Ovary (tissue), 7 donors: ENCODE measurements at regions not wholly inside any gene's neighbourhood (a gene's known extent, or its start where the extent isn't known, plus 50 kb on each side); places are given as distances from the start of the nearest gene placed in this dataset.
A peak's percentile ranks its signal among the peaks of the same experiment; 100 is the strongest.

Experiments used
- DNase-seq, 5 donors: peaks; one replicate each; pipeline ENCODE4 v3.0.0-alpha.2; 2019 to 2020
- H3K27ac ChIP-seq, 2 donors: fragments of 200-600 bp; one replicate each; pipeline versions ENCODE4 v1.5.1 to v1.8.0; 2019 to 2022
- H3K27me3 ChIP-seq: fragments of 200-600 bp; one replicate; pipeline ENCODE4 v1.8.0; 2022
- H3K36me3 ChIP-seq: fragments of 200-600 bp; sonication (generic); one replicate; pipeline ENCODE4 v1.5.1; 2019
- H3K4me1 ChIP-seq: one replicate; pipeline ENCODE4 v1.8.1; 2013; ENCODE audit warnings: mild to moderate bottlenecking, moderate library complexity; ENCODE audit not compliant: insufficient read depth
- H3K4me3 ChIP-seq: fragments of 200-600 bp; sonication (generic); one replicate; pipeline ENCODE4 v1.5.1; 2017
- H3K9me3 ChIP-seq, 2 donors: fragments of 200-600 bp in 1 of 2; sonication (generic) in 1 of 2; one replicate each; pipeline versions ENCODE4 v1.5.1 to v1.8.1; 2013 to 2019; ENCODE audit warnings: mild to moderate bottlenecking in 1 of 2, moderate library complexity in 1 of 2
- EP300 ChIP-seq: sonication (generic); formaldehyde crosslinking; IDR thresholded peaks from one replicate; pipeline ENCODE4 v1.6.1; 2017; ENCODE audit warnings: antibody characterized with exemption
- POLR2A ChIP-seq: fragments of 450-650 bp; IDR thresholded peaks from one replicate; pipeline ENCODE4 v1.6.1; 2017; ENCODE audit warnings: antibody characterized with exemption, mild to moderate bottlenecking, moderate library complexity
- WGBS, 3 donors: extraction: QIAGEN DNeasy Blood & Tissue Kit in 1 of 3; methylation state at CpG; one replicate each; pipeline versions ENCODE4 v1.1.5 to v1.1.7; 2013 to 2017; 5-methylcytosine and 5-hydroxymethylcytosine counted together
- intact Hi-C, 4 donors: fragments of 100-400 bp; cut with DNase I; formaldehyde crosslinking; loops; one replicate each; pipeline versions ENCODE4 v1.11.0 to v1.15.1; 2022 to 2023
- TF ChIP-seq, protein P1 (sequence below), 3 donors: fragments of 450-650 bp in 2 of 3; fragments of 200-600 bp in 1 of 3; IDR thresholded peaks; one replicate each; pipeline versions ENCODE4 v1.5.1 to v1.8.0; 2016 to 2022; ENCODE audit warnings: antibody characterized with exemption in 3 of 3, mild to moderate bottlenecking in 1 of 3
- donor health status: DM: no; HTN: no; CAD: no; lungs with moderate emphysema.
- donor health status: DM: no; HTN: no; CAD: no.
- donor health status: Bipolar disorder and iron deficiency.
- donor health status: DM: no; HTN: no; CAD: no.
- donor health status: DM: yes; HTN: yes; CAD: no.

DNA sequence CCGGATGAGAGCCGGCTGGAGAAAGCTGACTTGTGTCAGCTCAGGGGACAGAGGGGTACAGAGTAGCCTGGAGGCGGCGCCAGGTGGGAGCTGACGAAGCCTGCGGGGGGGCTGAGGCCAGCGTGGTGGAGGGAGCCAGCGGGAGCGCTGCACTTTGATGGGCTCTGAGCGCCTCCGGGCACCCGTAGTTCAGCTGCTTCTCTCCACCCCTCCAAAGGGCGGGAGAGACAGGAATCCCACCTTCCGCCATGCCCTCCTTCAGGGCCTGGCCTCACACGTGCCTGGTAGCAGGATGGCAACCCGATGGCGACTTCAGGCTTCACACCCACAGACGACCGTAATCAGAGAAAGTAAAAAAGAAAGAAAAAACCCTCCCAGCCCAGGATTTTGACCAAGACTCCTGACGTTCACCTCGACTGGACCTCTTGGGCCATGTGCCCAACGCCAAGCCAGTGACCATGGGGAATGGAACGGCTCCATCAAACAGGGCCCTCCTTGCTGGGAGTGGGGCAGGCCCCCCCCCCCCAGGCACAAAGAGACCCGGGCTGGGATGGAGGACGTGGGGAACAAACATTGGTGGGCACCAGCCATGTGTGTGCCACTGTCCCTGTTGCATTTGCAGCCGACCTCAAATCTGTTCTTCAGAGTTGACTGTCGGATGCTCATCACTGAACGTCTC is 60.7 kb upstream of the ASAP2 start:
- no peaks in the 10 kb centered on the region for H3K9me3 ChIP-seq
- no peak for DNase-seq
- 78 to 84% (median 83%) methylated on average over 28 of the region's 28 CpGs for WGBS, 3 donors
- no peak overlapping the region for H3K27ac ChIP-seq
- H3K4me1 ChIP-seq, result no peaks in the 10 kb centered on the region
- no peak overlapping the region for H3K4me3 ChIP-seq
- TF ChIP-seq, protein P1, sequence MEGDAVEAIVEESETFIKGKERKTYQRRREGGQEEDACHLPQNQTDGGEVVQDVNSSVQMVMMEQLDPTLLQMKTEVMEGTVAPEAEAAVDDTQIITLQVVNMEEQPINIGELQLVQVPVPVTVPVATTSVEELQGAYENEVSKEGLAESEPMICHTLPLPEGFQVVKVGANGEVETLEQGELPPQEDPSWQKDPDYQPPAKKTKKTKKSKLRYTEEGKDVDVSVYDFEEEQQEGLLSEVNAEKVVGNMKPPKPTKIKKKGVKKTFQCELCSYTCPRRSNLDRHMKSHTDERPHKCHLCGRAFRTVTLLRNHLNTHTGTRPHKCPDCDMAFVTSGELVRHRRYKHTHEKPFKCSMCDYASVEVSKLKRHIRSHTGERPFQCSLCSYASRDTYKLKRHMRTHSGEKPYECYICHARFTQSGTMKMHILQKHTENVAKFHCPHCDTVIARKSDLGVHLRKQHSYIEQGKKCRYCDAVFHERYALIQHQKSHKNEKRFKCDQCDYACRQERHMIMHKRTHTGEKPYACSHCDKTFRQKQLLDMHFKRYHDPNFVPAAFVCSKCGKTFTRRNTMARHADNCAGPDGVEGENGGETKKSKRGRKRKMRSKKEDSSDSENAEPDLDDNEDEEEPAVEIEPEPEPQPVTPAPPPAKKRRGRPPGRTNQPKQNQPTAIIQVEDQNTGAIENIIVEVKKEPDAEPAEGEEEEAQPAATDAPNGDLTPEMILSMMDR (IDR thresholded peaks at IDR 0.05), result no peak
- TF ChIP-seq EP300 (no peak), POLR2A (no peak)
- H3K27me3 ChIP-seq, result no peaks in the 10 kb centered on the region
- intact Hi-C loops, result loop anchor here (5.0 to 10.0 kb wide), 6 partner anchors 59 to 279 kb away; partner anchors contain the start of genes ASAP2 (in 1 of the 4), CPSF3 (in 1 of the 4) and ITGB1BP1 (in 1 of the 4)
- no peaks in the 10 kb centered on the region for H3K36me3 ChIP-seq

DNA sequence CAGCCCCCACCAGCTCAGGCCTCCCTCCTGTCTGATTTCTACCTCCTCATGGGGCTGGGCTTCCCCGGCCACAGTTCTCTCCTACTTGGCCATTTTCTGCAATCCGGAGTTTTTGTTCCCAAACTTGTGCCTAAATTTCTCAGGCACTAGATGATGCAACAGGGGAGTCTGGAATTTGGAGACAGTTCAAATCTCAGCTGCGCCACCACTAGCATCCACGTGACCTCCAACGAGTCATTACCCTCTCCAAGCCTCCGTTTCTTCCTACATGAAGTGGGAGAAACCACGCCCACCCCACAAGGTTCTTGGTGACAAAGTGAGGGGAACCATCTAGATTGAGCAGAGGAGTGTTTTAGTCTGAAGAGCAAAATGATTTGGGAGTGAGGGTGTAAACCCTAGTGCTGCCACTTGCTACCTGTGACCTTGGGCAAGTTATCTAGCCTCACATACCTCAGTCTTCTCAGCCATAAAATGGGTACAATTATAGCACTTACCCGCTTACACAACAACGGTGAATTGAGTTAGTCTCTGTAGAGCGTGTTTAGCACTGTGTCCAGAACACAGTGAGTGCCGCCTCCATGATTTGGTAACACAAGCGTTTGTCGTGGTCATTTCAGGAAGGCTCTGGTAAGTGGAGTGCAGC is 61.4 kb upstream of the ASAP2 start:
- Histone ChIP-seq H3K4me1 (no peaks in the 10 kb centered on the region), H3K4me3 (no peak overlapping the region), H3K27ac (no peak overlapping the region), H3K9me3 (no peaks in the 10 kb centered on the region), H3K36me3 (no peaks in the 10 kb centered on the region), H3K27me3 (no peaks in the 10 kb centered on the region)
- intact Hi-C loops, result loop anchor here (5.0 to 10.0 kb wide), 6 partner anchors 60 to 280 kb away; partner anchors contain the start of genes ASAP2 (in 1 of the 4), CPSF3 (in 1 of the 4) and ITGB1BP1 (in 1 of the 4)
- DNase-seq, result peak in 2 of 5 donors; percentile 29 to 39
- 54 to 57% (median 57%) methylated on average over 13 of the region's 13 CpGs for WGBS, 3 donors
- TF ChIP-seq, protein P1 (IDR thresholded peaks at IDR 0.05), result no peak
- TF ChIP-seq EP300 (no peak), POLR2A (no peak)

DNA sequence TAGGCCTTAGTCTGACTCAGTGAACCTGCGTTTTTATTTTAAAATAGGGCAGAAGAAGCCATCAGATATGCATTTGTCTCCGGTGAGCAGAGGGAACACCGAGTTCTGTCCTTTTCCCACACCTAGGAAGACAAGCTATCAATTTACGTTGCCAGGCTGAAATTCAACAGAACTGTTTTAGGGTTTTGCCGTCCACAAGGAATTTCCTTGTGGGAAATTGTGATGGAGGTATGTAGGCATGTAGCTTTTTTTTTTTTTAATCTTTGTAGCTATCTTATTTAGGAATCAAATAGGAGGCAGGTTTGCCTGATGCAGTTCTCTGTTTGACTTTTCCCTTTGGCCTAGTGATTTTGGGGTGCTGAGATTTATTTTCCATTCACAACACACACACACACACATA is 62.0 kb upstream of the ASAP2 start:
- H3K4me1 ChIP-seq, result no peaks in the 10 kb centered on the region
- TF ChIP-seq POLR2A, result no peak
- TF ChIP-seq, protein P1 (IDR thresholded peaks at IDR 0.05), result no peak
- no peak for TF ChIP-seq EP300
- H3K9me3 ChIP-seq, result no peaks in the 10 kb centered on the region
- H3K27ac ChIP-seq, result no peak overlapping the region
- H3K27me3 ChIP-seq, result no peaks in the 10 kb centered on the region
- no peak overlapping the region for H3K4me3 ChIP-seq
- DNase-seq, result no peak
- H3K36me3 ChIP-seq, result no peaks in the 10 kb centered on the region
- intact Hi-C loops, result loop anchor here (5.0 to 10.0 kb wide), 7 partner anchors 60 to 280 kb away; partner anchors contain the start of genes ASAP2 (in 1 of the 4), CPSF3 (in 1 of the 4) and ITGB1BP1 (in 1 of the 4)
- 88 to 93% (median 92%) methylated on average over 5 of the region's 5 CpGs for WGBS, 3 donors

DNA sequence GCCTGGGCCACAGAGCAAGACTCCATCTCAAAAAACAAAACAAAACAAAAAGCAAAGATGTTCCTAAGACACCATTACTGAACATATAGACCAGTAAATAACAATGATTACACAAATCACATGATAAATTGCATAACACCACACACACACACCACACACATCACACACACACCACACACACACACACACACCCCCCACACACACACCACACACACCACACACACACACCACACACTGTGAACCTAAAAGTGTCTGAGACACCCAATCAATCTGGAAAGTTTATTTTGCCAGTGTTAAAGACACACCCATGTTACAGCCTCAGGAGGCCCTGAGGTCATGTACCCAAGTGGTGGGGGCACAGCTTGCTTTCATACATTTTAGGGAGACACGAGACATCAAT is 62.6 kb upstream of the ASAP2 start:
- WGBS, 3 donors, result 92 to 100% (median 93%) methylated on average over 1 of the region's 1 CpG
- no peaks in the 10 kb centered on the region for H3K4me1 ChIP-seq
- H3K27me3 ChIP-seq, result no peaks in the 10 kb centered on the region
- no peak for DNase-seq
- no peaks in the 10 kb centered on the region for H3K9me3 ChIP-seq
- intact Hi-C loops, result loop anchor here in 3 of 4 donors (5.0 to 10.0 kb wide), 6 partner anchors 61 to 281 kb away; partner anchors contain the start of genes ASAP2 (in 1 of the 3), CPSF3 (in 1 of the 3) and ITGB1BP1 (in 1 of the 3)
- no peak overlapping the region for H3K27ac ChIP-seq
- TF ChIP-seq, protein P1 (IDR thresholded peaks at IDR 0.05), result no peak
- no peak for TF ChIP-seq EP300
- TF ChIP-seq POLR2A, result no peak
- no peak overlapping the region for H3K4me3 ChIP-seq
- H3K36me3 ChIP-seq, result no peaks in the 10 kb centered on the region
